GM18511 (cell line): ENCODE measurements at regions not wholly inside any gene's neighbourhood (a gene's known extent, or its start where the extent isn't known, plus 50 kb on each side); places are given as distances from the start of the nearest gene placed in this dataset.

Experiments used
- ATAC-seq: cut with Tn5 transposase; IDR thresholded peaks from one replicate; pipeline ENCODE4 v1.9.1; 2021; ENCODE audit warnings: mild to moderate bottlenecking, moderate library complexity; ENCODE audit not compliant: unreplicated experiment

- ATAC-seq: no peak
Measured at GRCh38 chr3:102206511-102207031, 228.2 kb upstream of the ZPLD1 start.

DNA sequence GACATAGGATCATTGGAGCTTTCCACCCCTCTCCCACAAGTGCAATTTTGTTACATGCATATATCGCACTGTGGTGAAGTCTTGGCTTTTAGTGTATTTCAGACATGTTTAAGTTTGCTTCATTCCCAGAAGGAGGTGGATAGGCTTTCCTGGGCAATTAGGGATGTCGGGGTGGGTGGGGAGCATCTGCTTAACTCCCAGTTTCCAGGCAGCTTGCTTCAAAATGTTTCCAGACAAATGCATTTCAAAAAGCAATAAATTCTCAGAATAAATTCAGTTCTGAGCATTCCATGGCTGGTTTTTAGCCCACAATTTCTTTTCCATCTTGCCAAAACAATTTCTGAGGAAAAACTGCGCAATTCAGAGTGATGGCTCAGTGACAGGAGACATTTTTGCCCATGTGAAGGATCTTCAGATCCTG is 227.7 kb upstream of the ZPLD1 start:
- no peak for ATAC-seq

GRCh38 chr3:102215166-102215565 is 219.6 kb upstream of the ZPLD1 start:
- no peak for ATAC-seq

GRCh38 chr3:102223132-102223531 is 211.7 kb upstream of the ZPLD1 start:
- no peak for ATAC-seq

- peak; percentile 73 for ATAC-seq
Measured at GRCh38 chr3:102224171-102224570, 210.6 kb upstream of the ZPLD1 start.

DNA sequence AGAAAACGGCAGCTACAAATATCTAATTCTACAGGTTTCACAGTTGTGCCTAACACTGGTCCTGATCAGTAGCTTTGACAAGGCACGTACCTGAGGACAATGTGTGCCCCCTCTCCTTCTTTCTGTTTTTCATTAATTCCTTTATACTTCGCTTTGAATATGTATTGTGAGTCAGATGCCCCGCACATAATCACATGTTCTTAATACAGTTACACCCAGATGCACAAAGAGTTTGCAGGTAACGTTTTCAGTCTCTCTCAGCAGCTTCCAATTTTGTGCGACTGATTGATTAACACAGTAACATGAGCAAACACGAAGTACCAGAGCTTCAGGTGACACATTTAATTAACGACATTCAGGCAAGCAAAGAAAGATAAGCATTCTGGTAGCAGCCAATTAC is 209.8 kb upstream of the ZPLD1 start:
- no peak for ATAC-seq

- peak; percentile 45 for ATAC-seq
Measured at GRCh38 chr3:102225407-102226132, 209.2 kb upstream of the ZPLD1 start.

DNA sequence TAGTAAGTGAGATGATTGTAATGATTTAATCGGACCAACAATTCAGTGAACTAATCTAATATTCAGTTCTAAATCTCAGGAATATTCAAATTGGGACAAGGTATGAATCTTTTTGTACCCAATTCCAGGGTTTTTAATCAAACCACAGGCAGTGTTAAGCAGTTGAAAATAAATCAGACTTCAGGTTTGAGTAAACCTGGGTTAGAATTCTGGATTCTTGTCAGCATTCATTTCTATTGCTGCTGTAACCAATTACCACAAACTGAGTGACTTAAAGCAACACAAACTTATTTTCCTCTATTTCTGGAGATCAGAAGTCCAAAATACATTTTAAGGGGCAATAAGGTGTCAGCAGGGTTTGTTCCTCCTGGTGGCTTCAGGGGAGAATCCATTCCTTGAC is 208.4 kb upstream of the ZPLD1 start:
- ATAC-seq: no peak

- peak; percentile 43 for ATAC-seq
Measured at GRCh38 chr3:102229062-102229655, 205.7 kb upstream of the ZPLD1 start.

DNA sequence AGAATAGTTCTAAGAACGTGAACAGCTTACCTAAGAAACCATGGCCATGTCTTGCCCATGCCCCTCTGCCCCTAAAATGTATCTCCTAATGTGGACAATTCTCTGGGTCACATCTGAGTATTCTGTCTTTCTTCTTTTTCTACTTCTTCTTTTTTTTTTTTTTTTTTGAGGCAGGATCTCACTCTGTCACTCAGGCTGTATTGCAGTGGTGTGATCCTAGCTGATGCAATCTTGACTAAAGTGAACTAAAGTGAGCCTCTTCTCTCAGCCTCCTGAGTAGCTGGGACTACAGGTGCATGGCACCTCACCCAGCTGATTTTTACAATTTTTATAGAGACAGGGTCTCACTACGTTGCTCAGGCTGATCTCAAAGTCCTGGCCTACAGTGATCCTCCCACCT is 204.8 kb upstream of the ZPLD1 start:
- ATAC-seq: no peak

DNA sequence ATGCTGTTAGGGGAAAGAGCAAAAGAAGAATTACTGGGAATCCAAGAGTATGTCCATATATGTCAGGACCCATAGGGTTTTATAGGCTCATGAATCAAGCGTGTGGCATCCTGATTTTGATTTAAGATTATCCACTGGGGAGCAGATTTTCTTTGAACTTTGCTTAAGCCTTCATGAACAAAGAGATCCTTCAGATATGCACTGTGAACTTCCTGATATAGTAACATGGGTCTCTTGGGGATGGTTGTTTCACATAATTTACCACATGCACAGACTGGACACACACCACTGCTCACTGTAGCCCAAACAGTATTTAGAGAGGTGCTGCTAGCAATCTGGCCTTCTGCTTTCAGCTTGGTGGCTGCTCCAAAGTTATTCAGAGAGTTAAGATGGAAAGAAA is 200.9 kb upstream of the ZPLD1 start:
- ATAC-seq: peak; percentile 97

DNA sequence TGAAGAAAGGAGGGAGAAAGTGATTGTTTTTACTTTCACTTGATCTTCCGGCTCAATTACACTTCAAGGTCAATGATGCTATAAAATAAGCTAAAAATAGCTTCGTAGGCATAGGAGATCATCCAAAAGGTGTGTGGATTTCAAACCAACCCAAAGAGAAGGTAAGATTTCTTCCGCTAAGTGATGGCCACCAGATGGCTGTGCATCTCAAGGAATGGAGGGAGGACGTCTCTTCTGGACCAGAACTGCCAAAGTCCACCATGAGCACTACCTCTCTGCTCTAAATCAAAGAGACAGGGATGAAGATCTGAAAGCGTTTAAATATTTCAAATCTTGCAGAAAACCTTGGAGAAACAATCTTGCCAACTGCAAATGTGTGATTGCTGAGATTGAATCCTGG is 199.1 kb upstream of the ZPLD1 start:
- ATAC-seq: peak; percentile 34

DNA sequence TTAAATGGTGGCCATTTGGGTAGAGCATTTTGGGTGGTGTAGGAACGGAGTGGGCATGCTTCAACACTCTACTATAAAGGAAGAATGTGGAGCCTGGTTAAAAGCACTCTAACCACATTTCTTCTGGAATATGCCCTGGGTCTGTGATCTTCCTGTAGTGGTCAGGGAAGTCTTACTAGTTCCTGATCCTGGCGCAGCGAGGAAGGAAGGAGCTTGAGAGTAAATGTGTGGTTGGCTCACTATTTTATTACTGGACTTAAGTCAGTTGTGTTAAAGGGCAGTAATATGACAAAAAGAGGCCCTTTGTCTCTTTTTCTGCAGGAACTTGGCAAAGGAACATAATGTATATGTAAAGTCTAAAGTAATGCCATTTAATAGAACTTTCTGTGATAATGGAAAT is 197.6 kb upstream of the ZPLD1 start:
- ATAC-seq: no peak

- ATAC-seq: no peak
Measured at GRCh38 chr3:102237838-102238237, 197.0 kb upstream of the ZPLD1 start.

DNA sequence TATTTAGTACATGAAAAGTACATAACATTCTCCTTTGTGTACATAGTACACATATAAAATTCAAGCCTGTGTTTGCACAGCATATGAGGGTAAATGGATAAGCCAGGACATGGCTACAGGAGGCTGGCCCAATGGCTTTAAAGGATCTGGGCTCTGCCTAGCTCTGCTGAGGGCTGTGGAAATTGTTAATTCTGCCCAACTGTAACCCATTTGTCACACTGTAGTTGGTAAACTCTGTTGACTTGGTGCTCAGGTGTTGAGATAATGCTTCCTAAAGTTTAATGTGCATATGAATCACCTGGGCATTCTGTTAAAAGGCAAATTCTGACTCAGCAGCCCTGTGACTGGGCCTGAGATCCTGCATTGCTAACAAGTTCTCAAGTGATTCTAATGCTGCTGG is 196.5 kb upstream of the ZPLD1 start:
- no peak for ATAC-seq

DNA sequence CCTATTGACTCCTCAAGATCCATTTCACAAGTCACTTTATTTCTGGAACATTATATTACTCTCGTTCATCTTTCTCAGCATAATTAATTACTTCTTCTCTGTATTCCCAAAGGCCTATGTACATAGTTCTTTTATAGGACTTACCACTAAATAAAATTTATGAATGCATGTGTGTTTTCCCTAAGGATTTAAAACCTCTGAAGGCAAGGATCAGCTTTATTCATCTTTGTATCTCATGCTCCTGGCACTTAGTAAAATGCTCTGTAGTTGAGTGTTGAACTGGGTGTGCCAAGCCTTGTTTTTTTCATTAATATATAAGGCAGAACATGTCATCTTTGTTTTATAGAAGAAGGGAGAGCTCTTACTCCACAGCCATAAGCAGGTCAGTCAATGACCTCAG is 194.1 kb upstream of the ZPLD1 start:
- ATAC-seq: no peak

DNA sequence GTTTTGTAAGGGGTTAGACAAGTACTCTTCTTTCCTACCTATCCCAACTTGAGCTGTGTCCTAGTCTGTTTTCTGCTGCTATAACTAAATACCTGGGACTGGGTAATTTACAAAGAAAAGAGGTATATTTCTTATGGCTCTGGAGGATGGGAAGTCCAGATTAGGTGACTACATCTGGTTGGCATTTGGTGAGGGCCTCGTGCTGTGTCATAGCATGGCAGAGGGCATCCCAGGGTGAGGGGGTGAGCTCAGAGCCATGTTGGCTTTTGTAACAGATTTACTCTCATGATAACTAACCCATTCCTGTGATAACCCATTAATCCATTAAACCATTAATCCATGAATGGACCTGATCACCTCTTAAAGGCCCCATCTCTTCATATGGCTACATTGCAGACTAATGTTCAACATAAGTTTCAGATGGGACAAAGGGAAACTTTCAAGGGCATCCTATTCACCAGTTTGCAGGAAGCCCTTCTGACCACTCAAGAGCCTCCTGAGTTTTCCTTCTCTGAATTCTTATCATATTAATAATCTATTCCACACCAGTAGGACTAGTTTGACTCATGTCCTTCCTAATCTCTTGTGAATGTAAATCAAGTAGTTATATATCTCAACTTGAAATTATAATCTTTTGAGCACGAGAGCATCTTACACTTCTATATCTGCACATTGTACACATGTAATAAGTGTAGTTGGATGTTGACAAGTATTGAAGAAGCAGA is 185.7 kb upstream of the ZPLD1 start:
- ATAC-seq: no peak

DNA sequence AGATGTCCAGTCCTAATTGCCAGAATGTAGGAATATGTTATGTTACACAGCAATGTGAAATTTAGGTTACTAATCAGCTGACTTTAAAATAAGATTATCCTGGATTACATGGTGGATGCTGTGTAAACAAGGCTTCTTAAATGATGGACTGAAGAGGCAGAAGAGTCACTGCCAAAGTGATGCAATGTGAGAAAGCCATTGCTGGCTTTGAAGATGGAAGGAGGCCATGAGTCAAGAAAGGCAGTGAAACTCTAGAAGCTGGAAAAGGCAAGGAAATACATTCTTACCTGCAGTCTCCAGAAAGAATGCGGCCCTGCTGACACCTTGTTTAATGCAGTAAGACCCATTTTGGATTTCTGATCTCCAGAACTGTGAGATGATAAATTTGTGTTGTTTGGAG is 179.1 kb upstream of the ZPLD1 start:
- no peak for ATAC-seq

DNA sequence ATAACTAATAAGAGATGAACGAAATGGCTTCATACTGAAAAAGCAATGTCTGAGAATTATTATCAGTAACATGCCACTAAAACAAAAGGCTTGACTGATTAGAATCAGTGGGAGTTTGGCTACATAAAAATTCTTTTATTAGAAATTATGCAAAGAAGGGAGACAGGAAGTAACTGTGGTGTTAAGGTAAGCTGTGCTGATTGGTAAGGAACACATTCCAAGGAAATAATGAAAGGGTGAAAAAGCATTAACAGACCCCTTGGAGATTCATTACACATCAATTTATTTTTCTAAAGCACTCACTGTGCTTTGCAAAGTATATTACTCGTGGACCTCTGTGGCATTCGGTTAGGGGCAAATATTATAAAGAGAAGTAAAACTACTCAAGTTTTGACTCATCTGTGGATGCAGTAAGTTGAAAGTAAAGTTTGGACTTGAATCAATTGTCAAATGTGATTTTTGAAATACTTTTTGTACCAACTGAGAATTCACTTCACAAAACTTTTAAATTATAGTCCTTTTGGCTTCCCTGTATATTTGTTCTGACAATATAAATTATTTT is 176.1 kb upstream of the ZPLD1 start:
- peak; percentile 89 for ATAC-seq

DNA sequence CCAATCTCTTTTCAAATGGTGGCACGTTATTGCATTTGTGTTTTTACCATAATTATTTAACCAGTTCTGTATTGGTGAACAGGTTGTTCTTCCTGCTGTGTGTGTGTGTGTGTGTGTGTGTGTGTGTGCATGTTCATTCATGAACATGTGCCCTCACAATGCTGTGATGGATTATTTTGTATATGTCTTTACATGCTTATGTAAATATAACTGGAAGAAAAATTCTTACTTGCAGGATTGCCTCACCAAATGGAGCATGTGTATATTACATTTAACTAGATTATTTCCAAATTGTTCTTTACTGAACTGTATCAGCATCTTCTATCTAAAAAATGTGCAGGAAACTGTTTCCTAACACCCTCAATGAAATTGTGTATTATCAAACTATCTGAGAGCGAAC is 175.2 kb upstream of the ZPLD1 start:
- ATAC-seq: no peak

DNA sequence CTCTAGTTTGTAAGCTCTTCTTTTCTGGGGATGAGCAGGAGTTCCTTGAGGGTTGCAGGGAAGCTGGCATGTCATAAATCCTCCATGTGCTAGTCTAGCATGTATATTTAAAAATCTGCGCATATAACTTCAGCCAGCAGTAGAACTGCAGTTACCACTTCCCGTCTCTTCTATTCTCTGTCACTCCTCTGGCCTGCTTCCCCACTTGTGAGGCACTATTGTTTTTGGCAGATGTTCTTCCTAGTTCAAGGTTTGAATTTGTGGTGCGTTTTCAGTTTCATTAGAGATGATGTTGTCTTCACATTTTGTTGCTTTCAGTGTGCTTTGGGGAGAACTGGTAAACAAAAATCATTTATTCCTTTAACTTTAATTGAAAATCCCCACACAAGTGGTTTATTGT is 169.1 kb upstream of the ZPLD1 start:
- peak; percentile 68 for ATAC-seq

DNA sequence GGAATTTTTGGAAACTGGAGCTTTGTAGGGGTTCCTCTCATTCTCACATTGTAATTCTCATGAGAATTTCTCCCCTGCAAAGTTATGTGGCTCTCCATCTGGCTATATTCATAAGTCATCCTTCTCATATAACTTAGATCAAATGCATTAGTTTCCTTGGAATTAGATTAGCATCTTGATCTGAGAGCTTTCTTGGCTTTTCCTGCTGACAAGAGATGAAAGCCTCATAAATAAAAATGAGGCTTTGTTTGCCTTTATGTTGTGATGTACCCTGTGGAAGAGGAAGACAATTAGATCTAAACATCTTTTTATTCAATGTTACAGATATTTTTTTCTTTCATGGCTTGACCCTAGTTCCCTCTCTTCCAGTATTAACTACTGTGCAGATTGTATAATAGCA is 165.4 kb upstream of the ZPLD1 start:
- ATAC-seq: no peak
